OCI-LY7 (cell line): ENCODE measurements at regions not wholly inside any gene's neighbourhood (a gene's known extent, or its start where the extent isn't known, plus 50 kb on each side); places are given as distances from the start of the nearest gene placed in this dataset.

Experiments used
- BruUV-seq: library from RNA; stranded (reverse); fragments of 400-500 nt; replicated peaks from 2 replicates; lab custom pipeline; 2021; lab: Mats Ljungman, UMichigan
- CTCF ChIA-PET: fragments of 300-600 bp; sonication (Branson Sonifier 250); formaldehyde crosslinking; loops from one replicate; lab custom pipeline; 2022; ENCODE audit warnings: antibody characterized with exemption; ENCODE audit not compliant: unreplicated experiment; lab: Charles Lee
- POLR2A ChIA-PET: fragments of 300-600 bp; sonication (Branson Sonifier 250); formaldehyde crosslinking; loops from one replicate; lab custom pipeline; 2022; ENCODE audit warnings: antibody characterized with exemption; lab: Charles Lee
- DNase-seq: peaks from one replicate; pipeline ENCODE4 v3.0.0-alpha.2; 2015; ENCODE audit warnings: low spot score
- H2AFZ ChIP-seq: fragments of 200-600 bp; sonication (generic), shearing (Covaris generic); 2 replicates; pipeline ENCODE4 v1.6.1; 2014; ENCODE audit warnings: mild to moderate bottlenecking, antibody characterized with exemption, low read length, moderate library complexity
- H3K27ac ChIP-seq: fragments of 200-600 bp; sonication (generic); 2 replicates; pipeline ENCODE4 v1.5.1; 2014; ENCODE audit warnings: mixed run types, low read depth, mild to moderate bottlenecking, moderate library complexity, low read length, inconsistent platforms; ENCODE audit not compliant: poor library complexity, severe bottlenecking
- H3K36me3 ChIP-seq: fragments of 200-600 bp; sonication (generic); 2 replicates; pipeline ENCODE4 v1.6.1; 2014; ENCODE audit warnings: mild to moderate bottlenecking, antibody characterized with exemption, low read length, moderate library complexity, mixed read lengths; ENCODE audit not compliant: insufficient read depth
- H3K4me1 ChIP-seq: fragments of 200-600 bp; sonication (generic); 2 replicates; pipeline ENCODE4 v1.5.1; 2014; ENCODE audit warnings: mild to moderate bottlenecking, low read length; ENCODE audit not compliant: insufficient read depth, poor library complexity, severe bottlenecking
- H3K4me2 ChIP-seq: fragments of 200-600 bp; sonication (generic); 2 replicates; pipeline ENCODE4 v1.6.1; 2014; ENCODE audit warnings: mild to moderate bottlenecking, low read length
- H3K4me3 ChIP-seq: fragments of 200-600 bp; sonication (generic); 2 replicates; pipeline ENCODE4 v1.5.1; 2014; ENCODE audit warnings: mild to moderate bottlenecking, low read depth, low read length; ENCODE audit not compliant: poor library complexity, severe bottlenecking
- H3K79me2 ChIP-seq: fragments of 200-600 bp; sonication (generic); 2 replicates; pipeline ENCODE4 v1.6.1; 2016; ENCODE audit warnings: low read depth, mild to moderate bottlenecking, low read length, moderate library complexity, mixed read lengths; ENCODE audit not compliant: insufficient read depth
- H3K9me2 ChIP-seq: fragments of 200-600 bp; sonication (generic); 2 replicates; pipeline ENCODE4 v1.6.1; 2016; ENCODE audit warnings: mild to moderate bottlenecking, low read length, mixed read lengths; ENCODE audit not compliant: insufficient read depth
- H3K9me3 ChIP-seq: fragments of 200-600 bp; sonication (generic); 2 replicates; pipeline ENCODE4 v1.6.1; 2014; ENCODE audit warnings: mild to moderate bottlenecking, mixed run types, low read length, mixed read lengths
- H4K20me1 ChIP-seq: fragments of 200-600 bp; sonication (generic); 2 replicates; pipeline ENCODE4 v1.6.1; 2014; ENCODE audit warnings: mild to moderate bottlenecking, antibody characterized with exemption, low read length, moderate library complexity, mixed read lengths; ENCODE audit not compliant: insufficient read depth
- CTCF ChIP-seq: fragments of 200-600 bp; sonication (generic); conservative IDR thresholded peaks from 2 replicates; pipeline ENCODE4 v1.5.1; 2014; ENCODE audit warnings: mild to moderate bottlenecking, antibody characterized with exemption, low read length, moderate library complexity, mixed read lengths
- EZH2phosphoT487 ChIP-seq: fragments of 200-600 bp; sonication (generic); IDR thresholded peaks from 2 replicates; pipeline ENCODE4 v1.6.1; 2018; ENCODE audit warnings: low read depth, borderline replicate concordance, mild to moderate bottlenecking, mixed run types, antibody characterized with exemption, low read length, moderate library complexity, mixed read lengths
- intact Hi-C: fragments of 100-400 bp; cut with micrococcal nuclease; formaldehyde crosslinking; loops from one replicate; pipeline ENCODE4 v1.10.0; 2022; ENCODE audit not compliant: unreplicated experiment

GRCh38 chr4:163269869-163270268 is 62.5 kb downstream of the NPY1R start:
- Histone ChIP-seq H3K27ac (no peak overlapping the region), H4K20me1 (no peaks in the 10 kb centered on the region), H3K9me2 (no peaks in the 10 kb centered on the region), H3K4me2 (no peak overlapping the region), H3K9me3 (no peaks in the 10 kb centered on the region), H3K36me3 (no peaks in the 10 kb centered on the region), H2AFZ (no peak overlapping the region), H3K4me3 (no peak overlapping the region), H3K4me1 (no peaks in the 10 kb centered on the region), H3K79me2 (no peaks in the 10 kb centered on the region)
- intact Hi-C loops = no loop called here
- BruUV-seq = no TSS peak
- POLR2A ChIA-PET = interaction anchor here (1.2 kb wide), 1 partner anchor 53 kb away, joined by 3 read pairs; no protein-coding TSS in a partner anchor
- CTCF ChIA-PET = no interaction called here
- no peak for DNase-seq
- TF ChIP-seq CTCF (no peak), EZH2phosphoT487 (no peak)

GRCh38 chr4:163269166-163269565 is 63.2 kb downstream of the NPY1R start:
- Histone ChIP-seq H3K9me3 (no peaks in the 10 kb centered on the region), H3K4me1 (no peaks in the 10 kb centered on the region), H2AFZ (no peak overlapping the region), H3K4me3 (no peak overlapping the region), H3K4me2 (no peak overlapping the region), H3K79me2 (no peaks in the 10 kb centered on the region), H4K20me1 (no peaks in the 10 kb centered on the region), H3K27ac (no peak overlapping the region), H3K36me3 (no peaks in the 10 kb centered on the region), H3K9me2 (no peaks in the 10 kb centered on the region)
- POLR2A ChIA-PET = no interaction called here
- intact Hi-C loops = no loop called here
- no peak for TF ChIP-seq EZH2phosphoT487
- TF ChIP-seq CTCF = no peak
- CTCF ChIA-PET = no interaction called here
- BruUV-seq = no TSS peak
- no peak for DNase-seq

GRCh38 chr4:163264934-163265333 is 67.5 kb downstream of the NPY1R start:
- intact Hi-C loops = no loop called here
- ChIA-PET CTCF (no interaction called here), POLR2A (no interaction called here)
- no peak overlapping the region for H3K4me3 ChIP-seq
- H2AFZ ChIP-seq = no peak overlapping the region
- no peaks in the 10 kb centered on the region for H3K79me2 ChIP-seq
- no TSS peak for BruUV-seq
- no peaks in the 10 kb centered on the region for H4K20me1 ChIP-seq
- DNase-seq = no peak
- no peak overlapping the region for H3K27ac ChIP-seq
- no peaks in the 10 kb centered on the region for H3K9me2 ChIP-seq
- no peak overlapping the region for H3K4me2 ChIP-seq
- no peaks in the 10 kb centered on the region for H3K4me1 ChIP-seq
- H3K9me3 ChIP-seq = no peaks in the 10 kb centered on the region
- TF ChIP-seq CTCF (no peak), EZH2phosphoT487 (no peak)
- no peaks in the 10 kb centered on the region for H3K36me3 ChIP-seq
